VCaP (cell line): ENCODE measurements at regions not wholly inside any gene's neighbourhood (a gene's known extent, or its start where the extent isn't known, plus 50 kb on each side); places are given as distances from the start of the nearest gene placed in this dataset.

ENCODE experiments used
- H3K27ac ChIP-seq: fragments of 450-650 bp; 2 replicates; pipeline ENCODE4 v1.5.1; 2017
- TF ChIP-seq, protein P1 (sequence below): fragments of 450-650 bp; conservative IDR thresholded peaks from 2 replicates; pipeline ENCODE4 v1.5.1; 2017; ENCODE audit warnings: mild to moderate bottlenecking, moderate library complexity

DNA sequence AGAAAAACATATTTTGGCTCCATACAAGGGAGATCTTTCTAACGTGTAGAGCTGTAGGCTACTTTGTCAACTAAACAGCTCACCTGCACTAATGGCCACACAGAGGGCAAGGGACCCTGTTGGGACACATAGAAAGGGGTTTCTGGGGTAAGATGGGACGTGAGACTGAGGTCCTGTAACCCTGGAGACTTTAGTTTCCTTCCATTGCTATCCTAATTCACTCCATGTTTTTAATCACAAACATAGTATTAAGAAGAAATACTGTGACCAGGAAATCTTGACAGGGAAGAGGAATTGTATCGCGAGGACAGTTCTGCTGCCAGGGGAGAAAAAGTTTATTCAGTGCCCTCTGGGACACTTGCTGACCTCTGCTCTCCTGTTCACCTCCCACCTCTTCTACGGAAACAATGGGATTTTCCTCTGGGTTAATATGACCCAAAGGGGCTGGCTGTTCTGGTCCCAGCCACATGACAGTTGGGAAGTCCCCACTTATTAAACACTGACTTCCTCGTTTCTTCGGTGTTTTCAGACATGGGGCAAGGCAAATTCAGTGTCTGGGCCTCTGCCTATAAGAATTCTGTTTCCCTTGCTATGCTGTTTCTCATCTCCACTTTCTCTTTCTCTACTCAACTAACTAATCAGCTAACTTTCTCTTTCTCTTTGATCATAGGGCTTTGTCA, 106.9 kb upstream of the SEMA6A start:
- no peak overlapping the region for H3K27ac ChIP-seq

DNA sequence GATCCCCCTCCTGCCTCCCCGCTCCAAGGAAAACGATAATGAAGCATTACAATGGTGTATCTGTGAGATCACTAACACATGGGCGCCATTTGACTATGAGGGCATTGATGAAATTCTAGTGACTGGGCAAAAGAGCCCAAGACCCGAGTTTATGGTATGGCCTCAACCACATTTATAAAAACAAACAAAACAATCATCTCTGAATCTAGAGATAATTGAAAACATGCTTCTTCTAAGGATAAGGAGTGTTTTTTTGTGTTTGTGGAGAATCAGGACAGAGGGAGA, 100.9 kb upstream of the SEMA6A start:
- no peak overlapping the region for H3K27ac ChIP-seq
- TF ChIP-seq, protein P1, sequence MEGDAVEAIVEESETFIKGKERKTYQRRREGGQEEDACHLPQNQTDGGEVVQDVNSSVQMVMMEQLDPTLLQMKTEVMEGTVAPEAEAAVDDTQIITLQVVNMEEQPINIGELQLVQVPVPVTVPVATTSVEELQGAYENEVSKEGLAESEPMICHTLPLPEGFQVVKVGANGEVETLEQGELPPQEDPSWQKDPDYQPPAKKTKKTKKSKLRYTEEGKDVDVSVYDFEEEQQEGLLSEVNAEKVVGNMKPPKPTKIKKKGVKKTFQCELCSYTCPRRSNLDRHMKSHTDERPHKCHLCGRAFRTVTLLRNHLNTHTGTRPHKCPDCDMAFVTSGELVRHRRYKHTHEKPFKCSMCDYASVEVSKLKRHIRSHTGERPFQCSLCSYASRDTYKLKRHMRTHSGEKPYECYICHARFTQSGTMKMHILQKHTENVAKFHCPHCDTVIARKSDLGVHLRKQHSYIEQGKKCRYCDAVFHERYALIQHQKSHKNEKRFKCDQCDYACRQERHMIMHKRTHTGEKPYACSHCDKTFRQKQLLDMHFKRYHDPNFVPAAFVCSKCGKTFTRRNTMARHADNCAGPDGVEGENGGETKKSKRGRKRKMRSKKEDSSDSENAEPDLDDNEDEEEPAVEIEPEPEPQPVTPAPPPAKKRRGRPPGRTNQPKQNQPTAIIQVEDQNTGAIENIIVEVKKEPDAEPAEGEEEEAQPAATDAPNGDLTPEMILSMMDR, result no peak

More for the DNA sequence above, 106.9 kb upstream of the SEMA6A start:
- TF ChIP-seq, protein P1, result no peak

DNA sequence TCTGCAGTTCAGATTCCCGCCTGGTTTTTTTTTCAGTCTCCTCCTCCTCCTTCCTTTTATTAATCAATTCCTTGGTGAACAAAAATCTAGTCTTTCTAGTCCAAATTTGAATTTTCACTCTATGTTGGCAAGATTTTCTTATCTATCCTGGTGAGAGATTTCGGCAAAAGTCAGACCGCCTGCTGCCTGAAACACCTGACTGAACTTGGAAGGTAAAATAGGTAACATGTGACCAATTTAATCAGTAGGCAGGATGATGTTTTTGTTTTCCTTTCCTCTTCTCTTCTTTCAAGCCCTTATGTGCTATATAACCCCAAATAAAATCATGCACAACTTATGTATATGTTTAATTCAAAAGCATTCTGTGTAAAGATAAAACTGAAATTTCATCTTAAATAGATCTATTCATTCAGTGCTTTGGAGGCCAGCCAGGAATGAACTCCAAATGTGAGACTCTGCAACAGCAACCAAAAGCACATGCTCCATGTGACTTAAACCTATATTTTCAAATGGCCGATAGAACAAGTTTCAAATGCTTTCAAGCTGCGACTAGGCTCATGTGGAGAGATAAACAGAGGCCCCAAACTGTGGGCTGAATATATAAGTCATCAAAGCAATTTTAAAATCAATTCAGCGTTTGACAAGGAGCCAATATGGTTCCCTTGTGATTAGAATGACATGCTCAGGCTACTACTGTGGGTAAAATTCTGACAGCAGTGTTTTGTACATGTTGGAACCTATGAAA, 100.4 kb upstream of the SEMA6A start:
- TF ChIP-seq, protein P1, result no peak
- H3K27ac ChIP-seq, result no peak overlapping the region

DNA sequence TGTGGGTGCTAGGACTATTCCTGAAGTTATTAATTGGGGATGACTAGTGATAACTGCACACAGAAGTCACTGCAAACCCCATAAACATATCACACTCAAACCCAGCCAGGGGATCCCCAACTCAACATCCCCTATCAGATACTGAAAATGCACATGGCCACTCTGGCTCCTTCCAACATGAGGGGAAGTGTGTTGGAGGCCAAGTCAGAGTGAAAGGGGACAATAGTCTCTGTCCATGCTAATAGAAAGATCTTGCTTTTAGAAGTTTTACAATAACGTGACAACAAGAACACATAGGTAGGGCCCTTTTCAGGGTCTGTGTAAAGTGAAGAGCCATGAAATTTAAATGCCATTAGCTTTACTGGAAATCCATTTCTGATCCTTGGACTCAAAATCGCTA, 98.8 kb upstream of the SEMA6A start:
- H3K27ac ChIP-seq, result no peak overlapping the region
- TF ChIP-seq, protein P1, result no peak

DNA sequence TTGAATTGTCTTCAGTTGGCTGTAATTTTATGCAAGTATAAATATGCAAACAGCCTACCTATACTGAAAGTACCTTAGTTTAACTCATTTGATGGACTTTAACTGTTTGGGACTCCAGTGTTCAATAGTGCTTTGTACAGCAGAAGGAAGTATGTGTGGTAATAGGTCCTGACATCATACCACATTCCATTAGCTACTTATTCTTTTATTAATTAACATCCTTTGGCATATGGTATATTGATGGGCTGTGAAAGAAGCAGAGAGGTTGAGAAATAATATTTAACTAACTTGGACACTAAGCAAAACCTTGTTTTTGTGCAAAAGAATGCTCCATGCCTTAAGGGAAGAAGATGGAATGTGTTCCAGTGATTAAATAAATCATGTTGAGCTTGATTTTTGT, 97.6 kb upstream of the SEMA6A start:
- no peak overlapping the region for H3K27ac ChIP-seq
- TF ChIP-seq, protein P1, result no peak

DNA sequence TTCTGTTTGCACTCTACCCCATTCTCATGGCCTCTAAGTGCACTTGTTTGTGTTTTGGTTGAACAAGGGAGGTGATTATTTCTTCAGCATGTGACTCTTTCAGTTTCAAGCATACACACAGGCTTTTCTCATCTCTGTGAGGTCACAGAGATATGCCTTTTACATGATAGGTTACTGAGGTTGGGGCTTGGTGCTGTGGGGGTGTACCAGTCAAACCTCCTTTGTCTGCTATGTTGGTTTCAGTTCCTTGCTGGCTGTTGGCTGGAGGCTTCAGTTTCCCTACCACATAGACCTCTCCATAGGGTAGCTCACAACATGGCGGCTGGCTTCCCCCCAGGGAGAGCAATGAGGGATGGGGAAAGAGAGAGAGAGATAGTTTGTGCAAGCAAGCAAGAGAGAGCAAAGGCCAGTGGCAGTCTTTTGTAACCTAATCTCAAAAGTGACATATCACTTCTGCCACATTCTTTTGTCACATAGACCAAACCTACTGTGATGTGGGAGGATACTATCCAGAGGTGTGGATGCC, 96.7 kb upstream of the SEMA6A start:
- no peak overlapping the region for H3K27ac ChIP-seq
- TF ChIP-seq, protein P1, result no peak

DNA sequence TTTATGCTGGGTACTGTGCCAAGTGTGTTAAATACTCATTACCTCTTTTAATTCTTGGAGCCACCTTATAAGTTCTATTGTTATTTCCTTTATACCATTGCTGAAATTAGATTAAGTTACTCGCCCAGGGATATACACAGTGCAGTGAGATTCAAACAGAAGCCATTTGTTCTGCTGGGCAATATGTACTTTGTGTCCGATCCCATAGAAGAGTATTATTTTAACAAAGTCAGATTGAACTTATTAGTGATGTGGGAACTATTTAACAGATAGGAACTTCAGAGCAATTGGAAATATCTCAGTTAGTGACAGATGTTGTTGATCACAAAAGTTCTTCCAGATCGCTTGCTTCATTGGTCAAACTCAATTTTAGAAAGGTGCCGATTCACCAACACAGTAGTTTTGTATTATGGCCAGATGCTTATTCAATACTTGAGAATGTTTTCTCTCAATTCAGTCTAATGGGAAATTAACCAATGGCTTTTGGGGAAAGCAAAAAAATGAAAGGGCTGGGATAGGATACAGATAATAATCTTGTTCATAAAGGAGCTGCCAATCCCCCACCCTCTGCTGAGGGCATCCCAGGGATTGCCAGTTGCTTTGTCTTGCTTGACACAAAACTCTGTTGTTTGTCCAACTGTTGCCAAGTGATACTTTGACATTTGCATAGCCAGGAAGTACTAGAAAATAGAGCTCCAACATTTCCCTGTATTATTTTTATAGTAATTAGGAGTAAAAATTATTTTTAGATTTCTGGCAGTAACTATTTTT, 94.8 kb upstream of the SEMA6A start:
- H3K27ac ChIP-seq, result no peak overlapping the region

More for the DNA sequence above, 94.8 kb upstream of the SEMA6A start:
- TF ChIP-seq, protein P1, result no peak
